Mesenteric fat pad (tissue), 1 donor: ENCODE measurements at regions not wholly inside any gene's neighbourhood (a gene's known extent, or its start where the extent isn't known, plus 50 kb on each side); places are given as distances from the start of the nearest gene placed in this dataset.

Experiments used
- DNase-seq: peaks from one replicate; pipeline ENCODE4 v3.0.0-alpha.2; 2020; ENCODE audit warnings: low spot score
- donor health status: DM: yes; HTN: yes; CAD: no.

GRCh38 chr13:58744686-58745085 is 1113.1 kb downstream of the PCDH17 start:
- no peak for DNase-seq

GRCh38 chr13:58767566-58767965 is 1136.0 kb downstream of the PCDH17 start:
- DNase-seq: no peak

- DNase-seq: no peak
These were observed 1141.8 kb downstream of the PCDH17 start for GRCh38 chr13:58773280-58773859.

DNA sequence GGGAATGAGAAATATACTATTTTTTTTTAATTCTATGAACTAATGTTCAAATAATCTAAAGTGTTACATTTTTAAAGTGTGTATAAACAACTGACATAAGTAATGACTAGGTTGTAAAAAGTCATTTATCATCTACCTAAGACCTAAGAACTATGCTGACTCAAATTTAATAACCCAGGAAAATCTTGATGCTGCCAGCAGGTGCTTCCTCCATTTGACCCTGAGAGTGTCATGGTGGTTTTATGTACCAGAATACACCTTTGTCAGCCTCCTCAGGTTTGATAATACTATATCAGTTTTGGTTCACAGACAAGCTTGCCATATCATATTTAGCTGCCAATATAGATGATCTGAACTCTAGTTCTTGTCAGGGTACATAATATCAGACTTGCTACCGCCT is 1151.2 kb downstream of the PCDH17 start:
- no peak for DNase-seq

DNA sequence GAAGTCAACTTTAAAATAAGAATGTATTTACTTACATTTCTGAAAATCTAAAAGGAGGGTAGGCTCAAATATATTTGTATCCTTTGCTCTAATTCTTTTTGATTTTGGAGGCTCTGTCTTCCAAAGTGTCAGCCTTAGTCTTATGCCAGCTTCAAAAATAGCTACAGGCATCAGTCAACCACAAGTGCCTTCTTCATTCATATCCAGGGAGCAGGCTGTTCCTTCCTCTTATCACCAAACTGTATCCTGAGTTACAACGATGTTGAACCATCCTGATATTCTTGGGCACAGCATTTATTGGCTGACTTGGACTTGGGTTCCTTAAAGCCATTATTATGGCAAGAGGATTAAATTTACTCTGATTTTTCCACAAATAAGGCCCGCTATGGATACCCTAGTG is 1161.3 kb downstream of the PCDH17 start:
- DNase-seq: no peak

- DNase-seq: no peak
These were observed 1164.2 kb downstream of the PCDH17 start for GRCh38 chr13:58795715-58796114.

DNA sequence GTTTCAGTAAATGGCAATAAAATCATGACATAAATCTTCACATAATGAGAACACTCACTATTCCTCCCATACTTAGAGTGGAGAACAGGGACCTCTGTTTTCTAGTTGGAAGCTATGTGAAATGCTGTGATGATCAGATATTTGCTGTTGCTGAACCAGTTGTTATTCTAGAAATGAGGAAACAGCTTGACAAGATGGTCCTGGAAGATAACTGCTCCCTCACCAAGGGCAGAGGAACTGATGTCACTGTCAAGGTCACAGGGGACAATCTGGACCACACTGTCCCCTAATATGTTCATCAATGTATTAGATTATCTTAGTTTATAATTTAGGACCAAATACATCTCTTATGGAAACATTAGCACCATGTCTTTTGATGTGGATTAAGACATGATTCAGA is 1173.3 kb downstream of the PCDH17 start:
- no peak for DNase-seq

- DNase-seq: no peak
These were observed 1174.9 kb downstream of the PCDH17 start for GRCh38 chr13:58806401-58806800.

DNA sequence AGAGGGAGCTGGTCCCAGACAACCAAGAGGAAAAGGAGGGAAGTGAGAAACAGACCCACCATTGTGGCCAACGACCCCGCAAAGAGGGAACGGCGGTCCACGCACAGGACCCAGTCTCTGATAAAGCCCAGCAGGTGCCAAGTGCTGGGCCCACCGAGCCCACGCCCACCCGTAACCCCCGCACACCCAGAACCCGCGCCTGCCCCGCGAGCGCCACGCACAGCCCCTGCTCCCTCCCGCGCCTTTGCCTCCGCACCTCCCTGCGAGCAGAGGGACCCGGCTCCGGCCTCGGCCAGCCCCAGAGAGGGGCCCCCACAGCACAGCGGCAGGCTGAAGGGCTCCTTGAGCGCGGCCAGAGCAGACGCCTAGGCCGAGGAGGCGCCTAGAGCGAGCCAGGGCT is 1192.2 kb downstream of the PCDH17 start:
- DNase-seq: no peak

DNA sequence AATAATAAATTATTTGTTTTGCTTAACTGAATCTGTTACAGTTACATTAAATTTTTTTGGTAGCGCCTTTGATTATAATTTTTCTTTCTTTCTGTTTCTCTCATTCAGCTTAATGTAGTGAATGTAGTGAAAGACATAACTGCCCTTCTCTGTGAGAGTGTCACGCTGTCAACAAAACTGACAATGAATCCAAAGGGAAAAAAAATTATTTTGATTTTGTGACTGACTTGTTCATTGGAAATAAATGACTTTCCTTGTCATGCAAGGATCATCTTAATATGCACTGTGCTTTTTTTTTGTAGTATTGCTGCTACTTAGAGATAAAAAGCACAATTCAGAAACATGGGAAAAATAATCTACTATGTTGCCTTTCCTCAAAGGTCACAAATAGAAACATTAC is 1196.4 kb downstream of the PCDH17 start:
- no peak for DNase-seq

- no peak for DNase-seq
These were observed 1199.3 kb downstream of the PCDH17 start for GRCh38 chr13:58830841-58831240.

DNA sequence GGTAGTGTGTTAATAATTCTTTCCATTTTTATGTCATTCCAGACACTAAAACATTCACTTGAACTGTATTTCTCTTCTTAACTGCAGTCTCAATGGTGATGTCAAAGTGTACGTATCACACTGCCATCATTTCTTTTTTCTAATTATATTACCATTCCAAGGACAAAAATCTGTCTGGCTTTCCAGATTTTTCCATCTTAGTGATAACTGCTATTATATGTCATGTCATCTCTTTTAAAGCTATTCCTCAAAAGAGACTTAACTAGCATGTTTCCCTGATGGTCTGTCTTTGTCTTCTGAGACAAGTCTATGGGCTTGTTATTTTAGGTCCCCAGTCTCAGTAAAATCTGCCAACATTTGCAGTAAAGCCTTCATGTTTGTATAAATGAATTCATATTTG is 1207.1 kb downstream of the PCDH17 start:
- DNase-seq: no peak

GRCh38 chr13:58843071-58843470 is 1211.5 kb downstream of the PCDH17 start:
- no peak for DNase-seq

- no peak for DNase-seq
These were observed 1212.0 kb downstream of the PCDH17 start for GRCh38 chr13:58843567-58843966.

DNA sequence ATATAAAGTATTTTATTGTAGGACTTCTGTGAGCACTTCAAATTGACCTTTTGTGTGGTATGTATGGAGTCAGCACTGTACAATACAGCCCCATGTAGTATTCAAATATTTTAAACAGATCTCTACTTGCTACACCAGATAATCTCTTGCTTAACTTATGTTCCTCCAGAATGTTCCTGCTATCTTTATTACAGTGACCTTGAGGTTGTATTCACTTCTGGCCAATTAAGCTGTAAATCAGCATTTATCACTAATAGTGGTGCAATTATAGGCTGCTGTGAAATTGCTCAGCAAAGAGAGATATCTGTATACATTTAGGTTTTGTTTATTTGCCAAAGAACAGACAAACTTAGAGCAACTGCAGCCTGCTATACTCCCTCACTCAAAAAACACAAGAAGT is 1218.6 kb downstream of the PCDH17 start:
- no peak for DNase-seq

DNA sequence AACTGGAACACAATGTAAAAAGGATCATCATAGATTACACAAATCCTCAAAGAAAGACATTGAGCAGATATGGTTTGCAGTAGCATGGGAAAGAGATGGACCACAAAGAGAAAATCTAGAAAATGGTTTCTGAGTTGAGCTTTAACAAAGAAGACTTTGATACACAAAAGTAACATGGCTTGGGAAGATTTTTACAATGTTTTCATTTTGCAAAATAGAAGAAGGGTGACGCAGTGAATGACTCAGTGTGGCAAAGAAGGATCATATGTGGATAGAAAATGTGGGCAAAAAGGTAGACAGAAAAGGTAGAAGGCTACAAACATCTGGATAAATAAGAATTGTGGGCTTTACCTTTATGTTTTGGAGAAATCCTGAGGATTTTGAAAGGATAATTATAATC is 1220.5 kb downstream of the PCDH17 start:
- no peak for DNase-seq

DNA sequence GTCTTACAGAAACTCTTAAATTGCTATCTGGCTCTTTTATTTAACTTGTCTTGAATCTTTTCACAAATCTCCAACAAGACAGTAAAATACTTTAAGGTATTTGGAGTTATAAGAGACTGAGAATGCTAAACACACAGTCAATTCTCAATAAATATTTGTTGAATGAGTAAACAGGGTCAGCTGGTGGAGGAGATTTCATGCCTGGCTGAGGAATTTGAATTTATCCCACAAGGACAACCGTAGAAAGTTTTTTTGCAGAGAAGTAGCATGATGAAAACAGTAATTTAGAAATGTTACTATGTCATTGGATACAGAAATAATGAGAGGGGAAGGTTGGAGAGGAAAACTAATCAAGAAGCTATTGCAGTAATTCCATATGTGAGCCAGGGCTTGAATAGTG is 1223.7 kb downstream of the PCDH17 start:
- no peak for DNase-seq

DNA sequence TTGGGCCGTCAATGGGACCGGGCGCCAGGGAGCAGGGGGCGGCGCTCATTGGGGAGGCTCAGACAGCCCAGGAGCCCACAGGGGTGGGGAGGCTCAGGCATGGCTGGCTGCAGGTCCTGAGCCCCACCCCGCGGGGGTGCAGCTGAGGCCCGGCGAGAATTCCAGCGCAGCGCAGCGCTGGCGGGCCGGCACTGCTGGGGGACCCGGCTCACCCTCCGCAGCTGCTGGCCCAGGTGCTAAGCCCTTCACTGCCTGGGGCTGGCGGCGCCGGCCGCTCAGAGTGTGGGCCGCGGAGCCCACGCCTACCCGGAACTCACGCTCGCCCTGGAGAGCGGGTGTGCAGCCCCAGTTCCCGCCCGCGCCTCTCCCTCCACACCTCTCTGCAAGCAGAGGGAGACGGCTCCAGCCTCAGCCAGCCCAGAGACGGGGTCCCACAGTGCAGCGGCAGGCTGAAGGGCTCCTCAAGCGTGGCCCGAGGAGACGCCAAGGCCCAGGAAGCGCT is 1227.4 kb downstream of the PCDH17 start:
- DNase-seq: no peak

DNA sequence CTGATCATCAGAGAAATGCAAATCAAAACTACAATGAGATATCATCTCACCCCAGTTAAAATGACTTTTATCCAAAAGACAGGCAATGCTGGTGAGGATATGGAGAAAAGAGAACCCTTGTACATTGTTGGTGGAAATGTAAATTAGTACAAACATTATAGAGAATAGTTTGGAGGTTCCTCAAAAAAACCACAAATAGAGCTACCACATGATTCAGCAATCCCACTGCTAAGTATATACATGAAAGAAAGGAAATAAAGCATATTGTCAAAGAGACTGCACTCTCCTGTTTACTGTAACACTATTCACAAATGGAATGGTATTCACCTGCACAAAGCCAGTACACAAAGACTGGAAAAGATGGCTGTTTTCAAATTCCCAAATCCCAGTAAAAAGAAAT is 1233.7 kb downstream of the PCDH17 start:
- no peak for DNase-seq

DNA sequence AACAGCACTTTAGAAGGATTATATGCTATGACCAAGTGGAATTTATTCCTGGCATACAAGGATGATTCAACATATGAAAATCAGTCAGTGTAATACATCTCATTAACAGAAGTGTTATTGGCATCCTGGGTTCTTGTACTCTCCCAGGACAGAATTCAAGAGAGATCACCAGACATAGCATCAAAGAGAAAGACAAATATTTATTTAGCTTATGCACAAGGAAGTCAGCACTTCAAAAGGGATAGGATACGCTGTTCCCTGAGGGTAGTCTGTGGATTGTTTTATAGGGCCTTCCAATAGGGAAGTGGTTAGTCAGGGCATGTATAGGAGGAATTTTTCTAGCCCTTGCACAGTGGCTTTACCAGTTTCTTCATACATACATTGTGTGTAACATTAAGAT is 1238.0 kb downstream of the PCDH17 start:
- no peak for DNase-seq

- no peak for DNase-seq
These were observed 1244.9 kb downstream of the PCDH17 start for GRCh38 chr13:58876473-58876872.

- DNase-seq: no peak
These were observed 1247.6 kb downstream of the PCDH17 start for GRCh38 chr13:58879114-58879513.

DNA sequence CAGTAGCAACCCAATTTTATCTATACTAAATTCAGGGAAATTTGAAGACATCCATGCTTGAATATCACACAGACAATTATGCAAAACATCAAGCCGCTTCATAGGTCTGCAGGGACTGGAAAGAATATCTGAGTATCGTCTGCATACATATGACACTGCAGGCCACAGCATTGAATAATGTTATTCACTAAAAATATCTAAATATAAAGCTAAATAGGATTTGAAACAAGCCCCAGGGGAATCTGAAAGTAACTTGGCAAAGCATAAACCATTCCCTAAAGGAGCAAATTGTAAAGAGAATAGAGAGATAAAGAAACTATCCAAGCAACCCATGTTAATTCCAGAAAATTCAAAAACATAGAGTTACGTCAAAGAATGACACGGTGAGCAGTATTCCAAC is 1251.0 kb downstream of the PCDH17 start:
- no peak for DNase-seq

DNA sequence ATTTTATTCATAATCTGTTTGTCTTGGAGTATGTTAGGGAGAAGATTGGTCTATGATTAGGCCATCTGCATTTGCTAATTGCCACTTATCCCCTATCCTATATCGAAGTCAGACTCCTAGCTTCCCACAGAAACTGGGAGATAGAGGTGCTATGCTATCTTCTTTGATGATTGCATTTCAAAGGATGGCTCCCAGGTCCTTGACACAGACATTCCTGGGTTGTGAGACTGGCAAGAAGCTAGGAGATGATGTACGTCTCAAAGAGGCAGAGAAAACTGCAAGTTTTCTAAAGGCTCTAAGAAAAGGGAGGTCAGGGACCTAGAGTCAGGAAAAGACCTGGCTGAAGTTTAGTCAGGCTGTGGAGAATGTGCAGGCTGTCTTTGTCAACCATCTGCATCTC is 1251.9 kb downstream of the PCDH17 start:
- DNase-seq: no peak
